Left ventricle myocardium inferior (tissue), 1 donor: ENCODE measurements at regions not wholly inside any gene's neighbourhood (a gene's known extent, or its start where the extent isn't known, plus 50 kb on each side); places are given as distances from the start of the nearest gene placed in this dataset.

Experiments
- DNase-seq: peaks from one replicate; pipeline ENCODE4 v3.0.0-alpha.2; 2020
- H3K27ac ChIP-seq: fragments of 200-600 bp; replicated peaks from 2 replicates; pipeline ENCODE4 v1.8.0; 2021
- H3K27me3 ChIP-seq: fragments of 200-600 bp; 2 replicates; pipeline ENCODE4 v1.8.0; 2021; ENCODE audit warnings: low read depth
- H3K36me3 ChIP-seq: fragments of 200-600 bp; 2 replicates; pipeline ENCODE4 v1.8.0; 2021
- H3K4me1 ChIP-seq: fragments of 200-600 bp; 2 replicates; pipeline ENCODE4 v1.8.0; 2021
- H3K4me3 ChIP-seq: fragments of 200-600 bp; 2 replicates; pipeline ENCODE4 v1.8.0; 2021; ENCODE audit warnings: mild to moderate bottlenecking, moderate library complexity
- H3K9me3 ChIP-seq: fragments of 200-600 bp; replicated peaks from 2 replicates; pipeline ENCODE4 v1.8.0; 2021
- CTCF ChIP-seq: fragments of 200-600 bp; IDR thresholded peaks from 2 replicates; pipeline ENCODE4 v1.8.0; 2021; ENCODE audit warnings: antibody characterized with exemption, mild to moderate bottlenecking, borderline replicate concordance
- intact Hi-C: fragments of 100-400 bp; cut with micrococcal nuclease; formaldehyde crosslinking; loops from one replicate; pipeline ENCODE4 v1.11.0; 2022
- donor health status: DM: no; HTN: yes; CAD: no; lungs with severe emphysema.

- H3K27me3 ChIP-seq = no peaks in the 10 kb centered on the region
- TF ChIP-seq CTCF = no peak
- no peak for DNase-seq
- H3K9me3 ChIP-seq = peaks cover 19% of the 10 kb centered on the region
- H3K27ac ChIP-seq = no peak overlapping the region
- intact Hi-C loops = no loop called here
- no peaks in the 10 kb centered on the region for H3K36me3 ChIP-seq
- H3K4me1 ChIP-seq = no peaks in the 10 kb centered on the region
- no peak overlapping the region for H3K4me3 ChIP-seq
These were observed 310.3 kb upstream of the DYNLRB2 start for GRCh38 chr16:80230328-80231120.

- H3K4me1 ChIP-seq = no peaks in the 10 kb centered on the region
These were observed 314.3 kb upstream of the DYNLRB2 start for GRCh38 chr16:80226499-80226898.

GRCh38 chr16:80210787-80211186, 330.0 kb upstream of the DYNLRB2 start:
- intact Hi-C loops = no loop called here
- DNase-seq = peak; percentile 50

More at GRCh38 chr16:80226499-80226898, 314.3 kb upstream of the DYNLRB2 start:
- no peak for DNase-seq
- H3K4me3 ChIP-seq = no peak overlapping the region
- H3K27ac ChIP-seq = no peak overlapping the region
- H3K36me3 ChIP-seq = no peaks in the 10 kb centered on the region
- H3K9me3 ChIP-seq = peaks cover 19% of the 10 kb centered on the region
- H3K27me3 ChIP-seq = no peaks in the 10 kb centered on the region
- TF ChIP-seq CTCF = no peak
- intact Hi-C loops = no loop called here

GRCh38 chr16:80208743-80209142, 332.1 kb upstream of the DYNLRB2 start:
- no peaks in the 10 kb centered on the region for H3K4me1 ChIP-seq
- no peaks in the 10 kb centered on the region for H3K36me3 ChIP-seq
- no peak for DNase-seq
- H3K27ac ChIP-seq = no peak overlapping the region
- H3K4me3 ChIP-seq = no peak overlapping the region
- H3K9me3 ChIP-seq = no peaks in the 10 kb centered on the region
- no peaks in the 10 kb centered on the region for H3K27me3 ChIP-seq
- TF ChIP-seq CTCF = no peak
- intact Hi-C loops = no loop called here

More at GRCh38 chr16:80210787-80211186, 330.0 kb upstream of the DYNLRB2 start:
- Histone ChIP-seq H3K27me3 (no peaks in the 10 kb centered on the region), H3K27ac (no peak overlapping the region), H3K9me3 (peaks cover 7% of the 10 kb centered on the region), H3K4me1 (no peaks in the 10 kb centered on the region), H3K4me3 (no peak overlapping the region), H3K36me3 (no peaks in the 10 kb centered on the region)
- TF ChIP-seq CTCF = no peak

GRCh38 chr16:80208015-80208414, 332.8 kb upstream of the DYNLRB2 start:
- H3K4me3 ChIP-seq = no peak overlapping the region
- intact Hi-C loops = no loop called here
- H3K27ac ChIP-seq = no peak overlapping the region
- H3K9me3 ChIP-seq = no peaks in the 10 kb centered on the region
- H3K36me3 ChIP-seq = no peaks in the 10 kb centered on the region
- no peak for TF ChIP-seq CTCF
- H3K4me1 ChIP-seq = no peaks in the 10 kb centered on the region
- no peak for DNase-seq
- peaks cover under 1% of the 10 kb centered on the region for H3K27me3 ChIP-seq
